ENCODE measurements at regions not wholly inside any gene's neighbourhood (a gene's known extent, or its start where the extent isn't known, plus 50 kb on each side); places are given as distances from the start of the nearest gene placed in this dataset.

DNA sequence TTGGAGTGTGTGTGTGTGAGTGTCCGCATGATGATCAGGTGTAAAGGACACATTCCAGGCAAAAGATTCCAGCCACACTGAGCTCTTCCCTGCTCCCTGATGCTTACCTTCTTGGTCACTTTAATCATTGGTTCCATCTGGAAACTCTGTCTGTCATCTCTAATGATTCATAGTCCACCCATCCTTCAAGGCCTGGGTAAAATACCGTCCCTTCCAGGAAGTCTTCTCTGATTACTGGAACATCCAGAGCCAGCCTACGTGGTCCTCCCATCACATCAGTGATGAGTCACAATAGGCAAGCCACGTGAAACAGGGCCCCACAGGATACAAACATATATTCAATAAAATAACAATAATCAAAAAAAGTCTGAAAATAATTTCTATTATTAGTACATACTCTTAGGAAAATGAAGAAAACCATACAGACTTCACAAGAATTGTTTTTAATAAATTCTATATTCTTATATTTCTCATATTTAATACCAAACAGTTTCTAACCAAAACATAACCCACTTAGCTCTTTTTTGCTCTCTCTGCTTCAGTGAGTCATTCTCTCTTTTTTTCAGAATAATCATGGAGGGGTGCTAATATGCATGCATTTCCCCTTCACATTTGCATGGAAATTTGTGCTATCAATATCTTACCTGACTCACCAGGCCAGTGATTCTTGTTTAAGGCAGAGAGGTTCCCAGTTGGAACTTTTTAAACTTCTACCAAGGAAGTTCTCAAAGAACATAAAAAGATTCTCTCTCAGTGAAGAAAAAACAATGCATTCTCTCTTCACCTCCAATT lies 263.2 kb downstream of the TOX3 start:
- no peak for TF ChIP-seq CTCF (IDR thresholded peaks at IDR 0.05; ENCODE audit: insufficient read depth, low read depth, low read length)
- no peaks in the 10 kb centered on the region for H3K27me3 ChIP-seq (ENCODE audit: control insufficient read depth, insufficient read depth, low read length)
- POLR2A ChIA-PET, result no interaction called here
- H3K4me3 ChIP-seq (ENCODE audit: low read depth, low read length), result no peak overlapping the region
- H3K36me3 ChIP-seq (ENCODE audit: control insufficient read depth, insufficient read depth, low read length), result no peaks in the 10 kb centered on the region
- DNase-seq (ENCODE audit: low read depth), result no peak
- CTCF ChIA-PET, result no interaction called here

DNA sequence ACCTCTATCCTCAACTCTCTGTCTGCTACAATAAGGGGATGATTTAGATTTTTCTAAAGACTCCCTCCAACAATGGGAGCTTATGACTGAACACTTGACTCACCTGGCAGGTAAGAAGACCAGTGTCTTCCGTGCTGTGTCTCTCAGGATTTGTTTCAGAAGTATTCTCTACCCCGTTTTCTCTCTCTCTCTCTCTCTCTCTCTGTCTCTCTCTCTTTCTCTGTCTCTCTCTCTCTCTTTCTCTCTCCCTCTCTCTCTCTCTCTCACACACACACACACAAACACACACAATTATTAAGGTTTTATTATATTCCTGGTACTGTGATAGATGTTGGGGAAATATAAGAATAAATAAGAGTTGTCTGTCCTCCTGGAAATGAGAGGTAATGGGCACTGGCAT lies 263.9 kb downstream of the TOX3 start:
- Histone ChIP-seq H3K4me3 (ENCODE audit: low read depth, low read length) (no peak overlapping the region), H3K27me3 (ENCODE audit: control insufficient read depth, insufficient read depth, low read length) (no peaks in the 10 kb centered on the region), H3K36me3 (ENCODE audit: control insufficient read depth, insufficient read depth, low read length) (no peaks in the 10 kb centered on the region)
- no peak for DNase-seq (ENCODE audit: low read depth)
- ChIA-PET CTCF (no interaction called here), POLR2A (no interaction called here)
- no peak for TF ChIP-seq CTCF (IDR thresholded peaks at IDR 0.05; ENCODE audit: insufficient read depth, low read depth, low read length)

DNA sequence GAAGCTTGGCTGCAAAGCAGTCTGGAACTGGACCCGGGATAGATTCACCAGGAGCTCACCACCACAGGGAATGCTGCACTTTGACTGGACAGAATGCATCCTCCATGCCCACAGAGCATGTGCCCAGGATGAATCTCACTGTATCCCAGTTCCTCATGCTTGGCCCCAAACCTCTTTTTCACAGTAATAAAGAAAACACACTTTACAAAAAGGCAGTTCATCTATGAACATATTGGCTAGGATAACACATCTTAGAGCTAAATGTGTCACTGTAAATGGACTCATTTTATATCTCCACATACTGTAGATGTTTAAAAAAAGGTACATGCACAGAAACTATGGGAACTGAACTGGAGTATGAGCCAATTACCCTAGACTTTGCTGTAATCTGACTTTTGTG lies 266.9 kb downstream of the TOX3 start:
- H3K36me3 ChIP-seq (ENCODE audit: control insufficient read depth, insufficient read depth, low read length), result no peaks in the 10 kb centered on the region
- H3K4me3 ChIP-seq (ENCODE audit: low read depth, low read length), result no peak overlapping the region
- no peak for DNase-seq (ENCODE audit: low read depth)
- POLR2A ChIA-PET, result no interaction called here
- no peak for TF ChIP-seq CTCF (IDR thresholded peaks at IDR 0.05; ENCODE audit: insufficient read depth, low read depth, low read length)
- CTCF ChIA-PET, result no interaction called here
- no peaks in the 10 kb centered on the region for H3K27me3 ChIP-seq (ENCODE audit: control insufficient read depth, insufficient read depth, low read length)

- no peak overlapping the region for H3K4me3 ChIP-seq (ENCODE audit: low read depth, low read length)
- no peaks in the 10 kb centered on the region for H3K36me3 ChIP-seq (ENCODE audit: control insufficient read depth, insufficient read depth, low read length)
- DNase-seq (ENCODE audit: low read depth), result no peak
- no peak for TF ChIP-seq CTCF (IDR thresholded peaks at IDR 0.05; ENCODE audit: insufficient read depth, low read depth, low read length)
- POLR2A ChIA-PET, result no interaction called here
- CTCF ChIA-PET, result no interaction called here
- no peaks in the 10 kb centered on the region for H3K27me3 ChIP-seq (ENCODE audit: control insufficient read depth, insufficient read depth, low read length)
Observed at GRCh38 chr16:52271088-52271750, 275.7 kb downstream of the TOX3 start.

DNA sequence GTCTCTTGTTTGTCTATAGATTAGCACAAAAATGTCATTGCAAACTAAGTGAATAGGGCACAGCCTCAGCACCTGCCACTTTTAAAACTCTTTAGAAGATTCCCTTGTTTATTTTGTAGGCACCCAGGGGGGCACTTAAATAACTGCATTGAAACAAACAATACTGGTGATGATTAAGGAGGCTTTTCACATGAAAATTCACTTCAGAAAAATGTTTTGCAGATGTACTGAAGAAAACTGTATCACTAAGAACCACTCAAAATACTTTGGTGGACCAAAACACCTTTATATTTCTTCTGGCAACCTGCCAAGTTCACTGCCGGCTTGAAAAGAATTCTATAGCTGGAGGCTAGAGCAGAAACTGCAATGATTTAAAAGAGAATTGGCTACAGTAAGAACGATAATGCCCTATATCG lies 281.5 kb downstream of the TOX3 start:
- Histone ChIP-seq H3K27me3 (ENCODE audit: control insufficient read depth, insufficient read depth, low read length) (no peaks in the 10 kb centered on the region), H3K4me3 (ENCODE audit: low read depth, low read length) (no peak overlapping the region), H3K36me3 (ENCODE audit: control insufficient read depth, insufficient read depth, low read length) (no peaks in the 10 kb centered on the region)
- POLR2A ChIA-PET, result no interaction called here
- DNase-seq (ENCODE audit: low read depth), result no peak
- TF ChIP-seq CTCF (IDR thresholded peaks at IDR 0.05; ENCODE audit: insufficient read depth, low read depth, low read length), result no peak
- CTCF ChIA-PET, result no interaction called here

All from BJ (cell line).